ENCODE measurements at regions not wholly inside any gene's neighbourhood (a gene's known extent, or its start where the extent isn't known, plus 50 kb on each side); places are given as distances from the start of the nearest gene placed in this dataset.

DNA sequence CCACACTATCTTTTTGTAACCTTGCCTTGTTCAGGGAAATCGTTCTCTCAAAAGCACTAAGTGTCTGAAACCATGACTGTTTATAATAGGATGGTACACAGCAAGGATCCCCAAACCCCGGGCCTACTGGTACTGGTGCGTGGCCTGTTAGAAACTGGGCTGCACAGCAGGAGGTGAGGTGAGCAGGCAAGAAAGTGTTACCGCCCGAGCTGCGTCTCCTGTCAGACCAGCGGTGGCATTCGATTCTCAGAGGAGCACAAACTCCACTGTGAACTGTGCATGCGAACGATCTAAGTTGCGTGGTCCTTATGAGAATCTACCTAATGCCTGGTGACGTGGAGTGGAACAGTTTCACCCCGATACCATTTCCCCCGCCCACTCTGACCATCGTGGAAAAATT, 81.8 kb upstream of the KCNJ3 start:
- H2AFZ ChIP-seq (ENCODE audit: low read depth, low read length, severe bottlenecking) = no peak overlapping the region
- no peaks in the 10 kb centered on the region for H3K79me2 ChIP-seq (ENCODE audit: insufficient read depth, low read length)
- no peaks in the 10 kb centered on the region for H3K9me3 ChIP-seq (ENCODE audit: insufficient read depth, low read length)
- H3K27ac ChIP-seq (ENCODE audit: low read depth, low read length) = no peak overlapping the region
- no peak overlapping the region for H3K4me2 ChIP-seq (ENCODE audit: low read depth, low read length, poor library complexity, severe bottlenecking)
- H4K20me1 ChIP-seq (ENCODE audit: low read depth, low read length) = no peaks in the 10 kb centered on the region
- no peak for TF ChIP-seq EZH2phosphoT487 (conservative IDR thresholded peaks at IDR 0.05; ENCODE audit: low read length)
- TF ChIP-seq, protein P1, sequence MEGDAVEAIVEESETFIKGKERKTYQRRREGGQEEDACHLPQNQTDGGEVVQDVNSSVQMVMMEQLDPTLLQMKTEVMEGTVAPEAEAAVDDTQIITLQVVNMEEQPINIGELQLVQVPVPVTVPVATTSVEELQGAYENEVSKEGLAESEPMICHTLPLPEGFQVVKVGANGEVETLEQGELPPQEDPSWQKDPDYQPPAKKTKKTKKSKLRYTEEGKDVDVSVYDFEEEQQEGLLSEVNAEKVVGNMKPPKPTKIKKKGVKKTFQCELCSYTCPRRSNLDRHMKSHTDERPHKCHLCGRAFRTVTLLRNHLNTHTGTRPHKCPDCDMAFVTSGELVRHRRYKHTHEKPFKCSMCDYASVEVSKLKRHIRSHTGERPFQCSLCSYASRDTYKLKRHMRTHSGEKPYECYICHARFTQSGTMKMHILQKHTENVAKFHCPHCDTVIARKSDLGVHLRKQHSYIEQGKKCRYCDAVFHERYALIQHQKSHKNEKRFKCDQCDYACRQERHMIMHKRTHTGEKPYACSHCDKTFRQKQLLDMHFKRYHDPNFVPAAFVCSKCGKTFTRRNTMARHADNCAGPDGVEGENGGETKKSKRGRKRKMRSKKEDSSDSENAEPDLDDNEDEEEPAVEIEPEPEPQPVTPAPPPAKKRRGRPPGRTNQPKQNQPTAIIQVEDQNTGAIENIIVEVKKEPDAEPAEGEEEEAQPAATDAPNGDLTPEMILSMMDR (IDR thresholded peaks at IDR 0.05; ENCODE audit: insufficient read depth, low read length, poor library complexity, severe bottlenecking) = no peak
- H3K36me3 ChIP-seq (ENCODE audit: low read length) = no peaks in the 10 kb centered on the region
- H3K27me3 ChIP-seq (ENCODE audit: low read length) = no peaks in the 10 kb centered on the region
- no peak overlapping the region for H3K4me3 ChIP-seq (ENCODE audit: insufficient read depth, low read length, poor library complexity, severe bottlenecking)
- H3K9me2 ChIP-seq (replicated peaks; ENCODE audit: insufficient read depth, low read length) = no peaks in the 10 kb centered on the region
- no peaks in the 10 kb centered on the region for H3F3A ChIP-seq (ENCODE audit: insufficient read depth)
- H3K9ac ChIP-seq (ENCODE audit: low read length) = no peak overlapping the region

DNA sequence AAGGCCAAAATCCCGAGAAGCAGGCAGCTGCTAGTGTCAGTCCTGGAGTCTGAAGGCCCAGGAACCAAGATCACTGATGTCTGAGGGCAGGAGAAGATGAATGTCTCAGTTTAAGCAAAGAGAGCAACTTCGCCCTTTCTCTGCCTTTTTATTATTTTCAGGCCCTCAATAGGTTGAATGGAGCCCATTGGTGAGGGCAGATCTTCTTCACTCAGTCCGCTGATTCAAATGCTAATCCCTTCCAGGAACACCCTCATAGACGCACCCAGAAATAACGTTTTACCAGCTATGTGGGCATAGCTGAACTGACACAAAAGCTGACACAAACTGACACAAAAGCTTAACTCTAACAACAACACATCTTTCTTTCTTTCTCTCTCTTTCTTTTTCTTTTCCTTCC, 78.0 kb upstream of the KCNJ3 start:
- no peak overlapping the region for H3K4me3 ChIP-seq (ENCODE audit: insufficient read depth, low read length, poor library complexity, severe bottlenecking)
- H3K79me2 ChIP-seq (ENCODE audit: insufficient read depth, low read length) = no peaks in the 10 kb centered on the region
- H3K4me2 ChIP-seq (ENCODE audit: low read depth, low read length, poor library complexity, severe bottlenecking) = no peak overlapping the region
- no peak overlapping the region for H2AFZ ChIP-seq (ENCODE audit: low read depth, low read length, severe bottlenecking)
- no peaks in the 10 kb centered on the region for H3K36me3 ChIP-seq (ENCODE audit: low read length)
- TF ChIP-seq, protein P1 (IDR thresholded peaks at IDR 0.05; ENCODE audit: insufficient read depth, low read length, poor library complexity, severe bottlenecking) = no peak
- TF ChIP-seq EZH2phosphoT487 (conservative IDR thresholded peaks at IDR 0.05; ENCODE audit: low read length) = no peak
- H3K9me3 ChIP-seq (ENCODE audit: insufficient read depth, low read length) = no peaks in the 10 kb centered on the region
- H3K9ac ChIP-seq (ENCODE audit: low read length) = no peak overlapping the region
- H3K27ac ChIP-seq (ENCODE audit: low read depth, low read length) = no peak overlapping the region
- no peaks in the 10 kb centered on the region for H4K20me1 ChIP-seq (ENCODE audit: low read depth, low read length)
- no peaks in the 10 kb centered on the region for H3K9me2 ChIP-seq (replicated peaks; ENCODE audit: insufficient read depth, low read length)
- H3F3A ChIP-seq (ENCODE audit: insufficient read depth) = no peaks in the 10 kb centered on the region
- H3K27me3 ChIP-seq (ENCODE audit: low read length) = no peaks in the 10 kb centered on the region

DNA sequence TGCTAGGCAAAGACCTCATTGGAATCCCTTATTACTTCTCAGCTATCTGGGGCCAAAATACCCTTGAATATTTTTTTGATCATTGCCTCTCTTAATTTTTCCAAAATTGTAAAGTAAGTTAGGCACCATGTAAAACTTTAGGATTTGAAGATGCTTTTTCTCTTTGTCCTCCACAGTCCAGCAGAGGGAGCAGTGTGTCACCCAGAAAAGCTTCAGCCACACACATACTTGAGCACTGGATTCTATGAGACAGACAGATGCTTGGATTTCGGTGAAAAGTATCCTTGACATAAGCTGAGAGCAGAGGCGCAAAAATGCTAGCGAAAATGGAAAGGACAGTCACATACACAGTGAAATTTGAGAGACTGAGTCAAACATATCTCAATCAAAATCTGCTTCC, 74.7 kb upstream of the KCNJ3 start:
- peak overlapping the region; percentile 11 for H2AFZ ChIP-seq (ENCODE audit: low read depth, low read length, severe bottlenecking)
- no peak overlapping the region for H3K4me2 ChIP-seq (ENCODE audit: low read depth, low read length, poor library complexity, severe bottlenecking)
- H3K9me2 ChIP-seq (replicated peaks; ENCODE audit: insufficient read depth, low read length) = no peaks in the 10 kb centered on the region

More for the DNA sequence above, 74.7 kb upstream of the KCNJ3 start:
- H4K20me1 ChIP-seq (ENCODE audit: low read depth, low read length) = no peaks in the 10 kb centered on the region
- no peak overlapping the region for H3K27ac ChIP-seq (ENCODE audit: low read depth, low read length)
- no peak overlapping the region for H3K9ac ChIP-seq (ENCODE audit: low read length)
- no peak for TF ChIP-seq EZH2phosphoT487 (conservative IDR thresholded peaks at IDR 0.05; ENCODE audit: low read length)
- TF ChIP-seq, protein P1 (IDR thresholded peaks at IDR 0.05; ENCODE audit: insufficient read depth, low read length, poor library complexity, severe bottlenecking) = peak; percentile 82
- no peaks in the 10 kb centered on the region for H3K79me2 ChIP-seq (ENCODE audit: insufficient read depth, low read length)
- H3K36me3 ChIP-seq (ENCODE audit: low read length) = no peaks in the 10 kb centered on the region
- H3K4me3 ChIP-seq (ENCODE audit: insufficient read depth, low read length, poor library complexity, severe bottlenecking) = no peak overlapping the region
- no peaks in the 10 kb centered on the region for H3F3A ChIP-seq (ENCODE audit: insufficient read depth)
- no peaks in the 10 kb centered on the region for H3K27me3 ChIP-seq (ENCODE audit: low read length)
- H3K9me3 ChIP-seq (ENCODE audit: insufficient read depth, low read length) = no peaks in the 10 kb centered on the region
